ENCODE measurements at regions not wholly inside any gene's neighbourhood (a gene's known extent, or its start where the extent isn't known, plus 50 kb on each side); places are given as distances from the start of the nearest gene placed in this dataset.

GRCh38 chr4:138671106-138671505 is 344.5 kb upstream of the NOCT start:
- Mint-ChIP-seq H3K4me1 (ENCODE audit: low read depth) (peaks cover 11% of the 10 kb centered on the region), H3K27me3 (no peaks in the 10 kb centered on the region), H3K27ac (no peak overlapping the region), H3K9me3 (ENCODE audit: low read depth) (no peaks in the 10 kb centered on the region), H3K36me3 (ENCODE audit: insufficient read depth) (no peaks in the 10 kb centered on the region), H3K4me3 (ENCODE audit: low read depth) (no peak overlapping the region)
- no peak for TF ChIP-seq CTCF (IDR thresholded peaks at IDR 0.05; ENCODE audit: unreplicated experiment)
- DNase-seq (ENCODE audit: low spot score, unreplicated experiment) = no peak

- no peak for DNase-seq (ENCODE audit: low spot score, unreplicated experiment)
- H3K4me3 Mint-ChIP-seq (ENCODE audit: low read depth) = no peak overlapping the region
- H3K27me3 Mint-ChIP-seq = no peaks in the 10 kb centered on the region
- H3K4me1 Mint-ChIP-seq (ENCODE audit: low read depth) = peaks cover 11% of the 10 kb centered on the region
- H3K36me3 Mint-ChIP-seq (ENCODE audit: insufficient read depth) = no peaks in the 10 kb centered on the region
- no peaks in the 10 kb centered on the region for H3K9me3 Mint-ChIP-seq (ENCODE audit: low read depth)
- H3K27ac Mint-ChIP-seq = no peak overlapping the region
- no peak for TF ChIP-seq CTCF (IDR thresholded peaks at IDR 0.05; ENCODE audit: unreplicated experiment)
These were observed 344.9 kb upstream of the NOCT start for GRCh38 chr4:138670681-138671080.

- TF ChIP-seq CTCF (IDR thresholded peaks at IDR 0.05; ENCODE audit: unreplicated experiment) = no peak
- no peak overlapping the region for H3K27ac Mint-ChIP-seq
- H3K27me3 Mint-ChIP-seq = no peaks in the 10 kb centered on the region
- H3K4me3 Mint-ChIP-seq (ENCODE audit: low read depth) = no peak overlapping the region
- no peak for DNase-seq (ENCODE audit: low spot score, unreplicated experiment)
- H3K9me3 Mint-ChIP-seq (ENCODE audit: low read depth) = no peaks in the 10 kb centered on the region
- H3K4me1 Mint-ChIP-seq (ENCODE audit: low read depth) = peaks cover 11% of the 10 kb centered on the region
- no peaks in the 10 kb centered on the region for H3K36me3 Mint-ChIP-seq (ENCODE audit: insufficient read depth)
These were observed 345.9 kb upstream of the NOCT start for GRCh38 chr4:138669479-138670315.

- TF ChIP-seq CTCF (IDR thresholded peaks at IDR 0.05; ENCODE audit: unreplicated experiment) = no peak
- DNase-seq (ENCODE audit: low spot score, unreplicated experiment) = no peak
- H3K27me3 Mint-ChIP-seq = no peaks in the 10 kb centered on the region
- no peaks in the 10 kb centered on the region for H3K36me3 Mint-ChIP-seq (ENCODE audit: insufficient read depth)
- H3K4me1 Mint-ChIP-seq (ENCODE audit: low read depth) = peaks cover 7% of the 10 kb centered on the region
- H3K27ac Mint-ChIP-seq = no peak overlapping the region
- H3K4me3 Mint-ChIP-seq (ENCODE audit: low read depth) = no peak overlapping the region
- no peaks in the 10 kb centered on the region for H3K9me3 Mint-ChIP-seq (ENCODE audit: low read depth)
These were observed 347.3 kb upstream of the NOCT start for GRCh38 chr4:138668309-138668708.

GRCh38 chr4:138666366-138666765 is 349.2 kb upstream of the NOCT start:
- peak overlapping the region; percentile 47 for H3K27ac Mint-ChIP-seq
- TF ChIP-seq CTCF (IDR thresholded peaks at IDR 0.05; ENCODE audit: unreplicated experiment) = no peak
- H3K27me3 Mint-ChIP-seq = no peaks in the 10 kb centered on the region
- DNase-seq (ENCODE audit: low spot score, unreplicated experiment) = no peak
- peaks cover 6% of the 10 kb centered on the region for H3K4me1 Mint-ChIP-seq (ENCODE audit: low read depth)
- H3K36me3 Mint-ChIP-seq (ENCODE audit: insufficient read depth) = no peaks in the 10 kb centered on the region
- no peaks in the 10 kb centered on the region for H3K9me3 Mint-ChIP-seq (ENCODE audit: low read depth)
- no peak overlapping the region for H3K4me3 Mint-ChIP-seq (ENCODE audit: low read depth)

All from progenitor cell of endocrine pancreas (in vitro differentiated cells).